Neural crest cell (in vitro differentiated cells): ENCODE measurements at regions not wholly inside any gene's neighbourhood (a gene's known extent, or its start where the extent isn't known, plus 50 kb on each side); places are given as distances from the start of the nearest gene placed in this dataset.
"Not testable (repeated sequence)": the region's sequence is repeated elsewhere in the genome, so short reads cannot be mapped to it uniquely, and the experiment has no call there.

Source experiments
- DNase-seq: peaks from one replicate; pipeline ENCODE4 v3.0.0; 2021; ENCODE audit warnings: low read depth, mixed read lengths, low spot score
- H3K27ac Mint-ChIP-seq: one replicate; pipeline ENCODE4 v1.8.0; 2021; ENCODE audit warnings: mild to moderate bottlenecking, mixed read lengths; ENCODE audit not compliant: unreplicated experiment
- H3K27me3 Mint-ChIP-seq: 2 replicates; pipeline ENCODE4 v1.8.0; 2021; ENCODE audit warnings: low read depth, mild to moderate bottlenecking, mixed read lengths
- H3K36me3 Mint-ChIP-seq: 2 replicates; pipeline ENCODE4 v1.8.0; 2021; ENCODE audit warnings: low read depth, mild to moderate bottlenecking, mixed read lengths
- H3K4me1 Mint-ChIP-seq: 2 replicates; pipeline ENCODE4 v1.8.0; 2021; ENCODE audit warnings: mixed read lengths
- H3K4me3 Mint-ChIP-seq: one replicate; pipeline ENCODE4 v1.8.0; 2021; ENCODE audit warnings: mild to moderate bottlenecking, mixed read lengths
- H3K9me3 Mint-ChIP-seq: 2 replicates; pipeline ENCODE4 v1.8.0; 2021; ENCODE audit warnings: mixed read lengths
- CTCF ChIP-seq: fragments of 200-600 bp; sonication (generic); conservative IDR thresholded peaks from 2 replicates; pipeline ENCODE4 v1.5.0; 2021; ENCODE audit warnings: antibody characterized with exemption, mild to moderate bottlenecking

- TF ChIP-seq CTCF = no peak
- no peak for DNase-seq
- H3K4me1 Mint-ChIP-seq = peaks cover 19% of the 10 kb centered on the region
- H3K36me3 Mint-ChIP-seq = no peaks in the 10 kb centered on the region
- H3K27ac Mint-ChIP-seq = no peak overlapping the region
- no peaks in the 10 kb centered on the region for H3K27me3 Mint-ChIP-seq
- no peak overlapping the region for H3K4me3 Mint-ChIP-seq
- no peaks in the 10 kb centered on the region for H3K9me3 Mint-ChIP-seq
Measured at GRCh38 chr6:158897236-158897635, 78.1 kb upstream of the EZR start.

GRCh38 chr6:158895661-158896060, 76.5 kb upstream of the EZR start:
- TF ChIP-seq CTCF = no peak

GRCh38 chr6:158894193-158894592, 75.0 kb upstream of the EZR start:
- no peak for TF ChIP-seq CTCF
- Mint-ChIP-seq H3K4me3 (no peak overlapping the region), H3K9me3 (no peaks in the 10 kb centered on the region), H3K36me3 (no peaks in the 10 kb centered on the region), H3K27ac (no peak overlapping the region), H3K4me1 (peaks cover 5% of the 10 kb centered on the region), H3K27me3 (no peaks in the 10 kb centered on the region)
- no peak for DNase-seq

More at GRCh38 chr6:158895661-158896060, 76.5 kb upstream of the EZR start:
- no peak for DNase-seq
- Mint-ChIP-seq H3K27ac (no peak overlapping the region), H3K4me1 (peaks cover 14% of the 10 kb centered on the region), H3K27me3 (no peaks in the 10 kb centered on the region), H3K36me3 (no peaks in the 10 kb centered on the region), H3K9me3 (no peaks in the 10 kb centered on the region), H3K4me3 (no peak overlapping the region)

- TF ChIP-seq CTCF = no peak
- H3K4me3 Mint-ChIP-seq = no peak overlapping the region
- no peaks in the 10 kb centered on the region for H3K27me3 Mint-ChIP-seq
- H3K36me3 Mint-ChIP-seq = peaks cover 3% of the 10 kb centered on the region
- H3K9me3 Mint-ChIP-seq = peaks cover 7% of the 10 kb centered on the region
- H3K27ac Mint-ChIP-seq = no peak overlapping the region
- peaks cover 5% of the 10 kb centered on the region for H3K4me1 Mint-ChIP-seq
- no peak for DNase-seq
Measured at GRCh38 chr6:158892266-158892665, 73.1 kb upstream of the EZR start.

- not testable (repeated sequence) for H3K27ac Mint-ChIP-seq, H3K4me3 Mint-ChIP-seq, H3K27me3 Mint-ChIP-seq, DNase-seq, H3K9me3 Mint-ChIP-seq, H3K36me3 Mint-ChIP-seq, H3K4me1 Mint-ChIP-seq
Measured at GRCh38 chr6:158891560-158891959, 72.4 kb upstream of the EZR start.

- not testable (repeated sequence) for H3K9me3 Mint-ChIP-seq, H3K27ac Mint-ChIP-seq, H3K4me1 Mint-ChIP-seq, H3K36me3 Mint-ChIP-seq, DNase-seq, H3K27me3 Mint-ChIP-seq, H3K4me3 Mint-ChIP-seq
Measured at GRCh38 chr6:158888171-158888570, 69.0 kb upstream of the EZR start.

GRCh38 chr6:158886346-158886977, 67.3 kb upstream of the EZR start:
- not testable (repeated sequence) for H3K36me3 Mint-ChIP-seq

GRCh38 chr6:158881884-158882283, 62.7 kb upstream of the EZR start:
- DNase-seq, H3K36me3 Mint-ChIP-seq, H3K4me3 Mint-ChIP-seq, H3K27me3 Mint-ChIP-seq, H3K27ac Mint-ChIP-seq, H3K9me3 Mint-ChIP-seq, H3K4me1 Mint-ChIP-seq: not testable (repeated sequence)

More at GRCh38 chr6:158886346-158886977, 67.3 kb upstream of the EZR start:
- H3K27ac Mint-ChIP-seq, H3K4me3 Mint-ChIP-seq, H3K9me3 Mint-ChIP-seq, H3K27me3 Mint-ChIP-seq, DNase-seq, H3K4me1 Mint-ChIP-seq: not testable (repeated sequence)

GRCh38 chr6:158881276-158881675, 62.1 kb upstream of the EZR start:
- not testable (repeated sequence) for H3K4me3 Mint-ChIP-seq

More at GRCh38 chr6:158881276-158881675, 62.1 kb upstream of the EZR start:
- not testable (repeated sequence) for H3K27me3 Mint-ChIP-seq, H3K9me3 Mint-ChIP-seq, H3K27ac Mint-ChIP-seq, H3K36me3 Mint-ChIP-seq, DNase-seq, H3K4me1 Mint-ChIP-seq
